ENCODE measurements at regions not wholly inside any gene's neighbourhood (a gene's known extent, or its start where the extent isn't known, plus 50 kb on each side); places are given as distances from the start of the nearest gene placed in this dataset.

DNA sequence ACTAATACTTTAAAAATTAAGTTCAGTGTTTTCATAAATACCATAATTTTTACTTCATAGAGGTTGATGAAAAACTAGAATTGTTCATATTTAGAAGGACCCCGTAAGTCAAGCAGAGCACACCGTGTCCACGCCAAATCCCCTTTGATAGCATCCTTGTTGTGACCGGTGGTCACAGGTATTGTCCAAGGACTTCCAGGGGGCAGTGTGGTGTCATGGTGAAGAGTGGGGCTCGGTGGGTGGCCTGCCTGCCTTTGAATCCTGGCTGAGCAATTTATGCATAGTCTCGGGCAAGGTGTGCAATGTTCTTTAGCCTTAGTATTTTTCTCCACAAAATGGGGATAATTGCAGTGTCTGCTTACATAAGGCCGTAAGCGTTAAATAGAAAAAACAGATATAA lies 169.9 kb downstream of the KTN1 start:
- Histone ChIP-seq H3K4me1 (ENCODE audit: insufficient read depth, low read length) (peaks cover 30% of the 10 kb centered on the region), H3K4me2 (ENCODE audit: insufficient read depth, low read length) (no peak overlapping the region), H2AFZ (ENCODE audit: low read depth, low read length) (no peak overlapping the region), H3K36me3 (ENCODE audit: insufficient read depth, low read length) (no peaks in the 10 kb centered on the region), H3K4me3 (ENCODE audit: low read depth in 1 of 2, low read length in 2 of 2) (no peak overlapping the region), H3K9me3 (ENCODE audit: insufficient read depth, low read length, severe bottlenecking) (no peaks in the 10 kb centered on the region), H3K9ac (ENCODE audit: low read depth, low read length) (no peak overlapping the region), H3K27me3 (ENCODE audit: insufficient read depth, low read length, poor library complexity) (no peaks in the 10 kb centered on the region), H3K27ac (ENCODE audit: low read length) (peak overlapping the region; percentile 91), H4K20me1 (ENCODE audit: insufficient read depth, low read length) (no peaks in the 10 kb centered on the region), H3K79me2 (ENCODE audit: insufficient read depth, low read length) (no peaks in the 10 kb centered on the region)
- TF ChIP-seq EZH2 (IDR thresholded peaks at IDR 0.05; ENCODE audit: borderline replicate concordance, low read depth, low read length, severe bottlenecking) = no peak
- TF ChIP-seq, protein P1, sequence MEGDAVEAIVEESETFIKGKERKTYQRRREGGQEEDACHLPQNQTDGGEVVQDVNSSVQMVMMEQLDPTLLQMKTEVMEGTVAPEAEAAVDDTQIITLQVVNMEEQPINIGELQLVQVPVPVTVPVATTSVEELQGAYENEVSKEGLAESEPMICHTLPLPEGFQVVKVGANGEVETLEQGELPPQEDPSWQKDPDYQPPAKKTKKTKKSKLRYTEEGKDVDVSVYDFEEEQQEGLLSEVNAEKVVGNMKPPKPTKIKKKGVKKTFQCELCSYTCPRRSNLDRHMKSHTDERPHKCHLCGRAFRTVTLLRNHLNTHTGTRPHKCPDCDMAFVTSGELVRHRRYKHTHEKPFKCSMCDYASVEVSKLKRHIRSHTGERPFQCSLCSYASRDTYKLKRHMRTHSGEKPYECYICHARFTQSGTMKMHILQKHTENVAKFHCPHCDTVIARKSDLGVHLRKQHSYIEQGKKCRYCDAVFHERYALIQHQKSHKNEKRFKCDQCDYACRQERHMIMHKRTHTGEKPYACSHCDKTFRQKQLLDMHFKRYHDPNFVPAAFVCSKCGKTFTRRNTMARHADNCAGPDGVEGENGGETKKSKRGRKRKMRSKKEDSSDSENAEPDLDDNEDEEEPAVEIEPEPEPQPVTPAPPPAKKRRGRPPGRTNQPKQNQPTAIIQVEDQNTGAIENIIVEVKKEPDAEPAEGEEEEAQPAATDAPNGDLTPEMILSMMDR (IDR thresholded peaks at IDR 0.05; ENCODE audit: borderline replicate concordance, extremely low read depth, low read length, poor library complexity, severe bottlenecking) = no peak
- no peak for ATAC-seq (ENCODE audit: insufficient read depth, low read depth)
- DNase-seq = no peak

DNA sequence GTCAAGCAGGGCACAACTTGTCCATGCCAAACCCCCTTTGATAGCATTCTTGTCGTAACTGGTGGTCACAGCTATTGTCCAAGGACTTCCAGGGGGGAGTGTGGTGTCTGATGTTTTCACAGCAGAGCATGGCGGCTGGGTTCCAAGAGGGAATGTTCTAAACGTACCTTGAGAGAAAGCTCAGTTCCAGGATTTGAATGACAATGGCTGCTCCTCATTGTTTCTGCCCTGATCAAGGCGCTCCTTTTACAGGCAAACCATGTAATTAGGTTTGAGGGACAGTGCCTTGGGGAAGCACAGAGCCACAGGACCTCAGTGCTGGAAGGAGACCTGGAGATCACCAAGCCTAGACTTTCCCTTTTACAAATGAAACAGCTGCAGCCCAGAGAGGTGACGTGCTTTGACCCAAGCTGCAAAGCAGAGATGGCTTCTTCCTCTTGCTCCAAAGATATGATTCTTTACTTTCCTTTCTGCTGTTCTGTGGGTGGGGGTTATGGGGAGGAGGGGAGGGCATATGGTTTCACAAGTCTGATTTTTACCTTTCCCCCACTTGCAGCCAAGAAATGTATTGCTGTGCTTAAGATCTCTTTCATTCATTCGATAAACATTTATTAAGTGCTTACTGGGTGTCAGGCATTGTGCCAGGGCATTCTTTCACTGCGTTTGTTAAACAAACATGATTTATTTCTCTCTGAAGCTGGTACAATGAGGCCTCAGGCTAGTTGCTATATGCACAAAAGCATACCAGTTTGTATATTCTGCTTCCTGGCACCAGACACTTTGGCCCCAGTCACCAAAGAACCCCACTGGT lies 172.8 kb downstream of the KTN1 start:
- Histone ChIP-seq H2AFZ (ENCODE audit: low read depth, low read length) (peak overlapping the region; percentile 24; the same call in 1 of the 2 replicates), H3K27ac (ENCODE audit: low read length) (no peak overlapping the region), H3K9me3 (ENCODE audit: insufficient read depth, low read length, severe bottlenecking) (no peaks in the 10 kb centered on the region), H3K36me3 (ENCODE audit: insufficient read depth, low read length) (no peaks in the 10 kb centered on the region), H3K27me3 (ENCODE audit: insufficient read depth, low read length, poor library complexity) (no peaks in the 10 kb centered on the region), H3K4me3 (ENCODE audit: low read depth in 1 of 2, low read length in 2 of 2) (no peak overlapping the region), H3K4me2 (ENCODE audit: insufficient read depth, low read length) (no peak overlapping the region), H3K9ac (ENCODE audit: low read depth, low read length) (no peak overlapping the region), H4K20me1 (ENCODE audit: insufficient read depth, low read length) (no peaks in the 10 kb centered on the region), H3K4me1 (ENCODE audit: insufficient read depth, low read length) (peaks cover 39% of the 10 kb centered on the region), H3K79me2 (ENCODE audit: insufficient read depth, low read length) (no peaks in the 10 kb centered on the region)
- DNase-seq (no peak), ATAC-seq (ENCODE audit: insufficient read depth, low read depth) (no peak)
- TF ChIP-seq, protein P1 (IDR thresholded peaks at IDR 0.05; ENCODE audit: borderline replicate concordance, extremely low read depth, low read length, poor library complexity, severe bottlenecking) = no peak
- TF ChIP-seq EZH2 (IDR thresholded peaks at IDR 0.05; ENCODE audit: borderline replicate concordance, low read depth, low read length, severe bottlenecking) = no peak

DNA sequence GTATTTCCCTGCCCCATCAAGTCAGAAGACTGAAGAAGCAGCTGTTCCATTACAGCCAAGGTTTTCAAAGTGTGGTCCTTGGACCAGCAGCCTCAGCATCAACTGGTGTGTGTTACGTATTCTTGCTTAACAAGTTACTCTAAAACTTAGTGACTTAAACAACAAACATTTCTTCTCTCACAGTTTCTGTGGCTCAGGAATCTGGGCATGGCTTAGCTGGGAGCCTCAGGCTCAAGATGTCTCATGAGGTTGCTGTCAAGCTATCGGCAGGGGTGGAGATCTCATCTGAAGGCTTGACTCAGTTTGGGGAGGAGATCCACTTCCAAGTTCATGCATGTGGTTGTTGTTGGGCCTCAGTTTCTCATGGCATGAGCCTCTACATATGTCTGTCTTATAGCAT lies 174.5 kb downstream of the KTN1 start:
- Histone ChIP-seq H3K9ac (ENCODE audit: low read depth, low read length) (no peak overlapping the region), H3K4me2 (ENCODE audit: insufficient read depth, low read length) (no peak overlapping the region), H3K9me3 (ENCODE audit: insufficient read depth, low read length, severe bottlenecking) (no peaks in the 10 kb centered on the region), H3K4me3 (ENCODE audit: low read depth in 1 of 2, low read length in 2 of 2) (no peak overlapping the region), H3K79me2 (ENCODE audit: insufficient read depth, low read length) (no peaks in the 10 kb centered on the region), H2AFZ (ENCODE audit: low read depth, low read length) (no peak overlapping the region), H4K20me1 (ENCODE audit: insufficient read depth, low read length) (no peaks in the 10 kb centered on the region), H3K27ac (ENCODE audit: low read length) (no peak overlapping the region), H3K36me3 (ENCODE audit: insufficient read depth, low read length) (no peaks in the 10 kb centered on the region), H3K4me1 (ENCODE audit: insufficient read depth, low read length) (peaks cover 28% of the 10 kb centered on the region), H3K27me3 (ENCODE audit: insufficient read depth, low read length, poor library complexity) (no peaks in the 10 kb centered on the region)
- no peak for DNase-seq
- ATAC-seq (ENCODE audit: insufficient read depth, low read depth) = no peak
- TF ChIP-seq, protein P1 (IDR thresholded peaks at IDR 0.05; ENCODE audit: borderline replicate concordance, extremely low read depth, low read length, poor library complexity, severe bottlenecking) = no peak
- TF ChIP-seq EZH2 (IDR thresholded peaks at IDR 0.05; ENCODE audit: borderline replicate concordance, low read depth, low read length, severe bottlenecking) = no peak

All from DND-41 (cell line).